ENCODE measurements at regions not wholly inside any gene's neighbourhood (a gene's known extent, or its start where the extent isn't known, plus 50 kb on each side); places are given as distances from the start of the nearest gene placed in this dataset.
A peak's percentile ranks its signal among the peaks of the same experiment; 100 is the strongest.

DNA sequence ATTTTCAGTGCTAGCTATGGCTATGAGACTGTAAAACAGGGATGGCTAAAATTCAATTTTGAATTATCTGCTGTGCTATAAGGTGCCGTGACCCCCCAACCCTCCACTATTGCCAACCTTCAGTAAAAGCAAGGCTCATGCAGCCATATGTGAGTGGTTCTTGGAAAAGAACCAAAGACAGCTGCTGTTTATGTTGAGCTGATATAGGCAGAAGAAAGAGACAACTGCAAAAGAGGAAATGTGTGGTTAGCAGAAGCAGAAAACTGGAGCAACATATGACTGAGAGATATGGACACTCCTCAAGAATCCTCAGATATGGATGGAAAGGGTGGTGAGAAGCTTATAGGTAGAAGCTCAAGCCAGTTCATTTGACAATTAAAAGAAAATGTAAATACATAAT, 200.3 kb downstream of the TLE1 start:
- DNase-seq (ENCODE audit: low spot score): no peak

DNA sequence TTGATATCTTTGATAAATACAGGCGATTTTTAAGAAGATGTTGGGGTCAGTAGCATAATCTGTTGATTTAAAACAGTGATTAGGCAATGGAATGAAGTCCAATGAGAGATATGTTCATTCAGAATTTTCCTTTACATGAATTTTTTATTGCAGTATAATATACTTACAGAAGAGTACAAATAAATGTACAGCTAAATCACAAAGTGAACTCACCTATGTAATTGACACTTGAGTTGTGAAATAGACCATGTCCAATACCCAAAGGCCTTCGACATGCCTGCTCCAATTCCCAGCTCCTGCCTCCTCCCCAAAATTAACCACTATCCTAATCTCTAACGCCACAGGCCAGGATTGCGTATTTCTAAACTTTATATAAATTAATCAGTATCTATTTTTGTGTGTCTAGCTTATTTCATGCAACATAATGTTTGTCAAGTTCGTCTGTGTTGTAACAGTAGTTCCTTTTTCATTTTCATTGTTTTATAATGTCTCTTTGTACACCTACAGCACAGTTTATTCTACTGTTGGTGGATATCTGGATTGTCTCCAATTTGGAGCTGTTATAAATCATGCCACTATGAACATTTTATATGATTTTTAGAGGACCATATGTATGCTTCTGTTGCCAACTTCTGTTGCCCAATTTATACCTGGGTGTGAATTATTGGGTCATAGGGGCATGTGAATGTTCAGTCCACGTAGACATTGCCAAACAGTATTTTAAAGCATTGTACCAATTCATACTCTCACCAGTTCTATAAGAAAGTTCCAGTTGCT, 208.3 kb downstream of the TLE1 start:
- DNase-seq (ENCODE audit: low spot score): no peak

- no peak for DNase-seq (ENCODE audit: low spot score)
Observed at GRCh38 chr9:81479573-81479972, 209.8 kb downstream of the TLE1 start.

DNA sequence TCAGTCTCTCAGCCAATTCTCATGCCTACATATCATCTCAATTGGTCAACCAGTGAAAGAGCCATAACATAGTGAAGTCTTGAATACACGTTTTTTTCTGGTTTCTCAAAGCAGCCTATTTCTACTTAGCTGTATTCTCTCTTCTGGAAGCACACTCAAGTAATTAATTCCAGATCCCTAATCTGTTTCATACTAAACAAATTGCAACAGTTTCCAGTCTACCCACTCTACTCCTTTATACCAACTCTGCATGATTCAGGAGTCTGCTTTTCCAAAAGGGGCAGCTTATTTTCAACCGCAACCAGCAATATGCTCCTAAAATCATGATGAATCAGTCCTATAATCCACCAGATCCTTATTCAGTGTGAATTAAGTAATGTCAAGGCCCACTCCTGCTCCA, 211.7 kb downstream of the TLE1 start:
- no peak for DNase-seq (ENCODE audit: low spot score)

- DNase-seq (ENCODE audit: low spot score): no peak
Observed at GRCh38 chr9:81476813-81477490, 212.4 kb downstream of the TLE1 start.

DNA sequence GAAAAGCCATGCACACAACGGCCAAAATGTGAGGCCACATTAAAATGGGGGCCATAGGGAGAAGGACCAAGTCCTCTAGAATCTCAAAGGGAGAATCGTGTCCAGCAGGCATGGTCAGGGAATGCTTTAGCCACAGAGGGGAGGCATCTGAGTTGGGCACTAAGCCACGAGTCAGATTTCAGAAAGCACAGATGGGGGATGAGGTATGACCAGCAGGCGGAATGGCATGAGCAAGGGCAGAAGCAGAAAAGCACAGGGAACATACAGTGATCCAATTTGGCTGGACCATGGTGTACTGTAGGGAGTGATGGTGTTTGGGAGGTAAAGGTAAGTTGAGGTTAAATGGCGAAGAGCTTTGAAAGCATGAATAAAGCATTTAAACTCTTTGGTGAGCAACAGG, 214.6 kb downstream of the TLE1 start:
- no peak for DNase-seq (ENCODE audit: low spot score)

- DNase-seq (ENCODE audit: low spot score): no peak
Observed at GRCh38 chr9:81474125-81474524, 215.2 kb downstream of the TLE1 start.

DNA sequence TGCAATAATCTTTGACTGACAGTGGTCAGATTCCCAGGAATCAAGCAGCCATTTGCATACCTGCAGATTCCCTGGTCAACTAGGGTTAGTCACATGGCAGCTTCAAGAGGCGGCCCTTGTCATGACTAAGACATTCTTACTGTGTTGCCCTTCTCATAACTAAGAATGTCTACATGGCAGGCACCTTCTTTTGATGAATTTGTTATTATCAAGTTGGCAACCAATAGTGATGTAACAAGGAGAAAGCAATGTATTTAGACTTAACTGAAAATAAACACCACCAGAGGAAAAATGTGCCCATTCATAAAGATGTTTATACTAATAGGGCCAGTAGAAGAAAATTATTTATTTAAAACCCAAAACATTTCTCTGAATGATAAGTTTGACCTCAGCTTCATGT, 215.6 kb downstream of the TLE1 start:
- DNase-seq (ENCODE audit: low spot score): no peak

- DNase-seq (ENCODE audit: low spot score): no peak
Observed at GRCh38 chr9:81473206-81473605, 216.1 kb downstream of the TLE1 start.

- DNase-seq (ENCODE audit: low spot score): no peak
Observed at GRCh38 chr9:81472701-81473100, 216.6 kb downstream of the TLE1 start.

DNA sequence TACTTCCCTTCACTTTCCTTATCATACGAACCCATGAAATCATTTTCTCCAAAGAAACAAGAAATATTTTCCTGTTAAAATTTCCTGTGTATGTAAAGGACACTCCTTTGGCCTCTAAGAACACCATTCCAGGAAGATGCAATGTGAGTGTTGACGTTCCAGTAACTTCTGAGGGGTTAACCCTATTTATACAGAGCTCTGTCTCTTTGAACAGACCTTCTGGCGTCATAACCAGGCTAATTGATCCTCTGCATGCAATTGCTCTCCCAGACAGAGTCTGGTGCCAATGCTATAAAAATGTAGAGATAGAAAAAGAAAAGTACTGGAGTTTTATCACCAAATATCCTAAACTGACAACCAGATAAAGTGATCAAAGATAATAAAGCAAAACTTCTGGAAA, 218.5 kb downstream of the TLE1 start:
- no peak for DNase-seq (ENCODE audit: low spot score)

- DNase-seq (ENCODE audit: low spot score): no peak
Observed at GRCh38 chr9:81468084-81468595, 221.2 kb downstream of the TLE1 start.

- no peak for DNase-seq (ENCODE audit: low spot score)
Observed at GRCh38 chr9:81466981-81467380, 222.4 kb downstream of the TLE1 start.

GRCh38 chr9:81465468-81466011, 223.8 kb downstream of the TLE1 start:
- DNase-seq (ENCODE audit: low spot score): no peak

DNA sequence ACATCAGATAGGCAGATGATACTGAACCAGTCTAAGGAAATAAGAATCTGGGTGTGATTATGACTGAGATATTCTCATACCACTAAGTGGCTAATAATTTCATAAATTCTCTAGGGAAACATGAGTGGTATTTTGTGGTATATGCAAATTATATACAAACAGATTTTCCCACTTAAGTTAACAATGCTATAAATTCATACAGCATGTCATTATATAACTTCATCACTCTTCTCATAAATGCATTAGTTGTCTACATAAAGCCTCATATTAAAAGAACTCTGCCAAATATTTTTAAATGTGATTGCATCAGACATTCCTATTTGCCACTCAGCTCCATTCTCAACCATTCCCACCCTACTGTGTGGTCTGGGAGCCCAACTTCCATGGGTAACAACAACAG, 226.5 kb downstream of the TLE1 start:
- no peak for DNase-seq (ENCODE audit: low spot score)

- DNase-seq (ENCODE audit: low spot score): no peak
Observed at GRCh38 chr9:81461196-81461595, 228.2 kb downstream of the TLE1 start.

DNA sequence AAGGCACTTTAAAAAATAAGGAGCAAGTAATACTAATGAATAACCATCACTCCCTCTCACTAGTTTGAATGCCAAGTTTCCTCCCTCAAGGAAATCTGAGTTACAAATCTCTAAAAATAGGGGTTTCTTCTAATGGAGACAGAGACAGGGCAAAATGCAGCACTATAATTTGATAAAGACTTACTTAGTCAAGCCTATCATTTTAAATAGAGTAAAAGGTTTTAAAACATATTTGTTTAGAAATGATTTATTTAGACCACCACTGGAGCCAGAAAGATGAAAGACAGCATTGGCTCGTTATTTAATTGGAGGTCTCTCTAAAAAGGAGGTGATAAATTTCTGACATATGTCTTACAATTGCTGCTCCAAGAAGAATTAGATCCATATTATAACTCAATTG, 228.7 kb downstream of the TLE1 start:
- DNase-seq (ENCODE audit: low spot score): no peak

GRCh38 chr9:81459591-81459990, 229.8 kb downstream of the TLE1 start:
- DNase-seq (ENCODE audit: low spot score): no peak

DNA sequence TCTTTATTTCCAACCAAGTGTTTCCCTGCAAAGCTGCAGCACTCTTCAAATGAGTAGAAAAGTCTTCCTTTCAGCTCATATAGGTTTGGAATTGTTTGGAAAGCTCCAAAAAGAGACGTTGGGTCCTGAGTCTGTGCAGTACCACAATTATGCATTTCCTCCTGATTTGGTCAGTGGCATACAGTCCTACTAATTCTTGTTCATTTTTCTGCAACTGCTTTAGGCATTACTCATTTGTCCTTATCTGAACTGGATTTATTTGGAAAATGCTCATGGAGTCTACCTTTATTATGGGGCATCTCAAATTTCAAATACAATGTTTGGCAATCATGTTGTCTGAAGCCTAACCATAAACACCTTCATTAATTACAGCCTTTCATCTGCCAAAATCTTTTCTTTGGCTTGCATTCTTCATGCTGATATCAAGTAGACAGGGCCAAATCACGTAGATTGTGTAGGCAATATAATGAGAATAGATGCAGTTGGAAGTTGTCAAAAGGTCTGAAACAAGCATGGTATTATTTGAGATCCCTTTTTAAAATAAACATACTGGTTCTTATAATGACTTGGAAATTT, 232.8 kb downstream of the TLE1 start:
- no peak for DNase-seq (ENCODE audit: low spot score)

DNA sequence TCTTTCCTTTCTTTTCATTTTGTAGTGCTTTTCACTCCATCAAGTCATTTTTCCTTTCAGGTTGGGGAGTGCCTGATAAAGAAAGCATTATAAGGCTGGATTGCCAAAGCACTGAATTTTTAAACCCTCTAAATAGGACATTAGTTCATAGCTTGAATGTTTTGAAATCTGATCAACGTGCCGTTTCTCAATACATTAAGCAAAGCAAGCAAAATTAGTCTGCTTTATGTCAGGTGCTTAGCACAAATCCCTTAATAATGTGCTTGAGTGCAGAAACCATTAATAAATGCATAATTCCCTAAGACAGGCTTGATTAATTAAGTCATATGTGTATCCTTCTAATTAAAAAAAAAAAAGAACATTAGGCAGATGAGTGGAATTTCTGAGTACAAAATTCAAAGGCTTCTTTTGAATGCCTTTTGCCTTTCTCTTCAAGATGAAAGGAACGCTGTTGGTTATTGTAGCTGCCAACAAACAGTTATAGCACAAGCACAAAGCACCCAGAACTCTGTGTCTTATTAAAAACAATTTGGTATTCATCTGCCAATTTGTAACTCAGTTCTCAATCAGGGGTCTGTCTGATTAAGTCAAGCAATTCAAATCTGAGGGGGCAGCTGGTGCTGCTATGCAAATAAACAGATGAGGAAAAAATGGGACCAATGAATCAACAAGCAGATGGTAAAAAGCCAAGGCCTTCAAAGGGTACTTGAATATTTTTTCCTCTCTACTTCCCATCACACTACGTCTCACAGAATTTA, 233.7 kb downstream of the TLE1 start:
- DNase-seq (ENCODE audit: low spot score): peak; percentile 15

GRCh38 chr9:81445331-81445921, 243.9 kb downstream of the TLE1 start:
- DNase-seq (ENCODE audit: low spot score): no peak

- DNase-seq (ENCODE audit: low spot score): no peak
Observed at GRCh38 chr9:81431641-81432040, 257.7 kb downstream of the TLE1 start.
